DND-41 (cell line): ENCODE measurements at regions not wholly inside any gene's neighbourhood (a gene's known extent, or its start where the extent isn't known, plus 50 kb on each side); places are given as distances from the start of the nearest gene placed in this dataset.

Experiments used
- EZH2 ChIP-seq: IDR thresholded peaks from 3 replicates; pipeline ENCODE4 v1.6.1; 2012; ENCODE audit warnings: borderline replicate concordance, low read depth, mild to moderate bottlenecking, moderate library complexity, low read length, inconsistent platforms; ENCODE audit not compliant: severe bottlenecking
- TF ChIP-seq, protein P1 (sequence below): IDR thresholded peaks from 2 replicates; pipeline ENCODE4 v1.5.1; 2012; ENCODE audit warnings: borderline replicate concordance, low read length, moderate library complexity, mild to moderate bottlenecking; ENCODE audit not compliant: poor library complexity, severe bottlenecking; ENCODE audit errors: extremely low read depth

GRCh38 chr16:47970291-47970931 is 185.4 kb downstream of the ABCC12 start:
- TF ChIP-seq, protein P1, sequence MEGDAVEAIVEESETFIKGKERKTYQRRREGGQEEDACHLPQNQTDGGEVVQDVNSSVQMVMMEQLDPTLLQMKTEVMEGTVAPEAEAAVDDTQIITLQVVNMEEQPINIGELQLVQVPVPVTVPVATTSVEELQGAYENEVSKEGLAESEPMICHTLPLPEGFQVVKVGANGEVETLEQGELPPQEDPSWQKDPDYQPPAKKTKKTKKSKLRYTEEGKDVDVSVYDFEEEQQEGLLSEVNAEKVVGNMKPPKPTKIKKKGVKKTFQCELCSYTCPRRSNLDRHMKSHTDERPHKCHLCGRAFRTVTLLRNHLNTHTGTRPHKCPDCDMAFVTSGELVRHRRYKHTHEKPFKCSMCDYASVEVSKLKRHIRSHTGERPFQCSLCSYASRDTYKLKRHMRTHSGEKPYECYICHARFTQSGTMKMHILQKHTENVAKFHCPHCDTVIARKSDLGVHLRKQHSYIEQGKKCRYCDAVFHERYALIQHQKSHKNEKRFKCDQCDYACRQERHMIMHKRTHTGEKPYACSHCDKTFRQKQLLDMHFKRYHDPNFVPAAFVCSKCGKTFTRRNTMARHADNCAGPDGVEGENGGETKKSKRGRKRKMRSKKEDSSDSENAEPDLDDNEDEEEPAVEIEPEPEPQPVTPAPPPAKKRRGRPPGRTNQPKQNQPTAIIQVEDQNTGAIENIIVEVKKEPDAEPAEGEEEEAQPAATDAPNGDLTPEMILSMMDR, result no peak
- no peak for TF ChIP-seq EZH2
